NCI-H524 treated with DMSO at 0.1 percent for 48 hours (cell line): ENCODE measurements at regions not wholly inside any gene's neighbourhood (a gene's known extent, or its start where the extent isn't known, plus 50 kb on each side); places are given as distances from the start of the nearest gene placed in this dataset.

Experiments
- DNase-seq: peaks from one replicate; lab custom pipeline; 2025; lab: John Stamatoyannopoulos, UW

DNA sequence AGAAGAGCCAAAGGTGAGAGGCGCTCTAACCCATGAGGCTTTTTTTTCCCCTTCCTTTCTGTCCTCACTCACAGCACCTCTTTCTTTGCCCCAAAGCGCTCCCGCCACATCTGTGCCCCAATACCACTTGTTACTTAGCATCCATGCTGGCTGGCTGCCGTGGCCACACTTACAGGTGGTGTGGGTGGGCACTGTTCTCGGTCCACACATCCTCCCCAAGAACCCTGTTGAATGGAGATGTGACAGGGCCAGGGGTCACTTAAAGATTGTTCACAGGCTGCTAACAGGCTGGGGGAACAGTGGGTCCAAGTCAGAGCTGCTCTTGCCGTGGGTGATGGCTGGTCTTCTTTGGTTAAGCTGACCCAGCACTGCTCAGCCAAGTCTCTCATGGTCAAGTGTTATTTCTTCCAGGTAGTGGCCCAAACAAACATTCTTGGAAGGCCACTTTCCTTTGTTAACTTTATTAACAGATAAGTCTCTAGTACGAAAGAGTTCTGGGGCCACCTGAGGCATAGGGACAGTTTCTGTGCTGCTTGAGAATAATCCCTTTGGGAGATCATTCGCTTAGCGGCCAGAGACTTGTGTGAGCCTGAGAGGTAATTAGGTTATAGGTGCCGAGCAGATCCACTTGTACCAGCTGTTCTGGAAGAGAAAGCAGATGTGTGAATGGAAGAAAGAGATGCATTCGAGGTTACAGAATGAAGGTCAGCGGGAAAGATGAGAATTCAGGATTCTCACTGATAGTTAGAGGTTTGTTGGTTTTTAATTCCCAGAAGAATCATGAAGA is 62.6 kb upstream of the IRF2BP2 start:
- peak; percentile 39 for DNase-seq

DNA sequence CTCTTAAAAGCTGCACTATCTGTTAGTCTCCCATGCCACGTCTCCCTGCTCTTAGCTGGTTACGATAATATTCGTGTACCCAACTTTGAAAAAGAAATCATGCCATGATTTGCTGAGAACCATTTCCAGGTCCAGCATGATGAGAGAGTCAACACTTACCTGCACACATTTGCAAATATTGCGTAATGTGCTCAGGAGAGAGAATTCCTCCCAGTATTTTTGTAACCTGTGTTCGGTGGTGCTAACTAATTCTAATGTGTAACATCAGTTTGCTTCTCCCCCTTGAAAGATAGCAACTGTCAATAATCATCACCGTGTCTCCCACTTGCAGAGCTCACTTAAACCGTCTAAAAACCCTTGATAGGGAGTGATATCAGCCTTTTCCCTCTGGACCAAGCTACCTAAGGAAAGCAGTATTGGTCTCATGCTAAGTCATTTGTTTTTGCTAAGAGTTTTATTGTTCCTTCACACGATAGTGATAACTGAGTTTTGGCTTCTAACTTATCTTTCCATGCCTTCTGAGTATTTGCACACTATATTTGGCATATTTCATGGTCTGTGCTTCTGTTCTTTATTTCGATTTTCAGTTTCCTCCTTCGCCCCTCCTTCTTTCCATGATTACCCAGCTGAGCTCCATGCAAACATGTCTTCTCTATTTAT is 61.1 kb upstream of the IRF2BP2 start:
- no peak for DNase-seq

DNA sequence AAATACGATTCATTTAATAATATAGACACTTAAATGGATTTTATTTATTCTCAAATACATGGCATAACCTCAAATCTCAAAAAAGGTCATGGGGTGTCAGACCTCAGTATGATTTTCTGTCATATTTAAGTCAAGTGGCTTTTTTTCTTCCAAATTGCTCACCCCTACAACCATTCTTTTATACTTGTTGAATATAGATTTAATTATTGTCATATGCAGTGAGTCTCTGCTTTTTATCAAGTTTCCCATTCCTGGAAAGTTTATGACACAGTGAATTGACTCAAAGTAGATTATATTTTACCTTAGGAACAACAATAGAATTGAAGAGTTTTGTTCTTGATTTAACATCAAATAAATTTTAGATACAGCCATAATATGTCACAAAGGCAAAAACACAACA is 59.5 kb upstream of the IRF2BP2 start:
- no peak for DNase-seq

DNA sequence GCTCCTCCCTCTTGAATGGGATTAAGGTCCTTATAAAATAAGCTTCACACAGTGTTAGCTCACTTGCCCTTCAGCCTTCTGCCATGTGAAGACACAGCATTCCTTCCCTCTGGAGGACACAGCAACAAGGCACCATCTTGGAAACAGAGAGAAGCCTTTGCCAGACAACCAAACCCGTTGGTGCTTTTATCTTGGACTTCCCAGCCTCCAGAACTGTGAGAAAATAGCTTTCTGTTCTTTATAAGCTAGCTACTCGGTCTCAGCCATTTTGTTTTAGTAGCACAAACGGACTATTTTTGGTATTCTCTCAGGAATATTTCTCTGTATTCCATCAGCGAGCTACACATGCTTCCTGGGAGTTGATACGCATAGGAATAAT is 58.6 kb upstream of the IRF2BP2 start:
- DNase-seq, result peak; percentile 67

DNA sequence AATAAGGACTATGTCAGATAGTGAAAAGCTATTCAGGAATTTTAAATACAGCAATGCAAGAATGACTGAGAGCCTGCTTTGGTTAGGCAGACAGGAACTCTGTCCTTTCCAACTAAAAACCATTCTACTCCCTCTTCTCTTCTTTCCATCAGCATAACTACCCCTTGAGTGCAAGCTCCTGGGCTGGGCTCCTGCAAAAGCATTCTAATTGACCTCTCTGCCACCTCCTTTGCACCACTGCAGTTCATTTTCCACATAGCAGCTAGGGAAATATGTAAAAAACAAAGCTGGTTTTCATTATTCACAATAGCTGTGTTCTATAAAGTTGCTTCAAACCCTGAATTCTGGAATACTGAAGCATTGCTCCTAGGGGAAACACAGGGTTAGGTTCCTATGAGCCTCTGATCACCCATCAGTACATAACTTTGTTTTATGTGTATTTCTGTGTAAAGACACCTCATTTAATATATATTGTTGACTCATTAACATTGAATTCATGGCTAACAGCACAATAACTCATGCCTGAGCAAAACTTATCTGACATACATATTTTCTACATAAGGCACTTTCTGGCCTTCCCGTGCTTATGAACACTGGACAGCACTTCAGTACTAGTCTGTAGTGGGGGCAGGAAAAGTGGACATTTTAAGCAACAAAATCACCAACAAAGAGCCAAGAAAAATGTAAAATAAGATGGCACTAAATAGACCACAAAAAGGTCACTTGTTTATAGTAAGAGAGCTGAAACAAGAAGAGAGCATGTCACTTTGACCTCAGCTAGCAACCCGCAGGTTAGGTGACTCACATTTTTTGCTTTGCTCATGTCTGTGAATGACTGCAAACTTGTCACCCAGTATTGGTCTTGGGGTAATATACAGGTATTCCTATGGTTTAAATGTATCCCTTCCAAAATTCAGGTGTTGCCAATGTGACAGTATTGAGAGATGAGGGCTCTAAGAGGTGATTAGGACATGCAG is 57.9 kb upstream of the IRF2BP2 start:
- no peak for DNase-seq

DNA sequence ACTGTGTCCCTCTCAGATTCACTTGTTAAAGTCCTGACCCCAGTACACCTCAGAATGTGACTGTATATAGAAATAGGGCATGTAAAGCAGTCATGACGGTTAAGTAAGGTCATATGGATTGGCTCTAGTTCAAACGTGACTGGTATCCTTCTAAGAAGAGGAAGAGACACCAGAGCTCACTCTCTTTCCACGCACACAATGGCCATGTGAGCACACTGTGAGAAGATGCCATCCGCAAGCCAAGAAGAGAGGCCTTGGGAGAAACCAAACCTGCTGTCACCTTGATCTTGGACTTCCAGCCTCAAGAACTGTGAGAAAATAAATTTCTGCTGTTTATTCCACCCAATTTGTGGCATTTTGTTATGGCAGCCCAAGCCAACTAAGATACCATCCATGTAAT is 56.8 kb upstream of the IRF2BP2 start:
- DNase-seq, result no peak

DNA sequence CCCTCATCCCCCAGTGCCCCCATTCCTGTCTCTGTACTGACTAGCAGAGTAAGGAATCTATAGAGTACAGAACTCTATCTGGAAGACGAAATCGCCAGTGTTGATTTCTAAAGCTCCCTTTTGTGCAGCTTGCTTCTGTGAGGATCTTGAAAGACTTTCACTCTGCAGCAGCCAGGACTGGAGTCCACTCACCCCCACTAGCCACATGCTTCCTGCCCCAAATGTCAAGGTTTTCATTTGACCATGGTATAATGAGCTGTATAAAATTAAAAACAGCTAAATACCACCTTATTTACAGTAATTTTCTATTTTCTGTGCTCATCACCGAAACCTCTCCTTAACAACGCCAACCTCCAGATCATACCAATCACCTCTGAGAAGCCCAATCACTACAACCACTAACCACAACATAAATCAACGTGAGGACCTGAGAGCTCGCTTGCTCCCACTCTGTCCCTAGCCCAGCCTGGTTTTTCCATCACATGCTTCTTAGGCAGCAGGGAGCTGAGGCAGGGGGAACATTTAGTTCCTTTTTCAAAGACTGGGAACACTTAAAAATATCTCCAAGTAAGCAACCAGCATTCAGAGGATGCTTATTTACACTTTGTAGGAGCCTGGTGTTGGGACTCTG is 56.1 kb upstream of the IRF2BP2 start:
- no peak for DNase-seq

DNA sequence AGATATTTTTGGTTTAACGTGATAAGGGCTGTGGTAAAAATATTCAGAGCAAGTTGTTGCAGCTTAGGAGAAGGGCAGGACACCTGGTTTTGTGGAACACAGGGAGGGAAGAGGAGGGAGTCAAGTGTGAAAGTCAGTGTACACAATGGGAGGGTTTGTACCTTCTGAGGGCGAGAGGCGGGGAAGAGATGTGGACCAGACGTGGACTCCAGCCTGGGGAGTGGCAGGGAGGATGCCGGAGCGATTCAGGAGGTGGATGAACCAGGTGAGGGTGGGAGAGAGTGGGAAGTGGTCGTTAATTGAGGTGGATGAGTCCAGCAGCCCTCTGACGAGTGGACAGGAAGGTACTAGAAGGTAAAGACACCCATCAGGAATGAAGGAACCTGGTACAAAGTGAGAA is 52.2 kb upstream of the IRF2BP2 start:
- no peak for DNase-seq

DNA sequence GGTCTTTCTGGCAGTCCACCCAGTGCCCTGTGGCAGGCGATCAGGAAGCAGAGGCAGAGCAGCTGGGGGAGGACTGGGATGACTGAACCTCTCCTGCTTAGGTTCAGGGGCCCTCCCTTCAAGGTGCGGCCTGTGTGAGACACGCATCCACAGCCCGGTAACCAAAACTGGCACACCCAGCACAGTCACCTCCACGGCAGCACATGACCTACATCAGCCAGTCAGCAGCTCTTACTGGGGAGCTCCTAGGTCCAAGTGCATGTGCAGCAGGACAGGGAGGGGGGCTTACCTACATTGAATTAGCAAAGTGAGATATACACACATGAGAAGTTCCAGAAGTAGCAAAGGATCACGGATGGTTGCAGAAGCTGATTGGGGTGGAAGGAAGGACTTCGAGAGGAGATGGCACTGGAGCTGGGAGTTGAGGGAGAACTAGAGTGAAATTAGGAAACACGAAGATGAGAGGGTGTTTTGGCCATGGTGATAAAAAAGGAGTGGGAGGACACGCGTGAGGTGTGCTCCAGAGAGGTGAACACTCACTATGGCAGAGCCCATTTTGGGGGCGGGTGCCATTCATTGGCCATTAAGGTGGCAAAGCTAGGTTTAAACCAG is 51.4 kb upstream of the IRF2BP2 start:
- no peak for DNase-seq

DNA sequence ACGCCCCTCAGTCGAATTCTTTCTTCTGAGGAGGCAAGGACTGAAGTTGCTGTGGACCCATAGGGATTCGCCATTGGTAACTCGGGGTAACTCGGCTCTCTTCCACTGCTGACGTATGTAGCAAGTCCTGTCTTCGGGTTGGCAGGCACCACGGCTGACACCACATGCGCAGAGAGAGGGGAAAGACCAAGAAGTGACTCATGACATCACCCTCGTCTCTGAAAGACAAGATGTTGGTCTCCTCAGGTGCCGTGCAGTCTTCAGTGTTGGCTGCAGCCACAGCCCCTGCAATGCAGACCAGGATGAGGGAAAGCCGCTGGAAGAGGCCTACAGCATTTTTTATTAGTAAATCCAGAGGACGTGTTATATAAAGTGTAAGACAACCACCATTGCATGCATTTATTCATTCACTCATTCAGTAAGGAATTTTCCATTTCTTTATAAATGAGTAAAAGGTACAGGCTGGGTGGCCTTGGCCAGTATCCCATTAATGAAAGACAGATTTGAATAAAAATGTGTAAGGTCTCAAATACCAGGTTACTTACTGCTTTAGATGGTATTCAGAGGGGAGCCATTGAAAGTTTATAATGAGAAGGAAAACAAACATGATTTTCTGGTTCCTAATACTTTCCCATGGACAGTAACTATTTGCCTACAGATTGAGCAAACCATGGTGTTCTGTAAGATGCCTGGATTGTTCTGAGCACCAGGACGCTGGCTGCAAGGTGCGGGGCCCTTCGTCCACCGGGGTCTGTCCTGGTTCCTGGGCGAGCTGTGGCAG is 50.7 kb upstream of the IRF2BP2 start:
- DNase-seq, result no peak
